Glomerular visceral epithelial cell (primary cell): ENCODE measurements at regions not wholly inside any gene's neighbourhood (a gene's known extent, or its start where the extent isn't known, plus 50 kb on each side); places are given as distances from the start of the nearest gene placed in this dataset.

Source experiments
- DNase-seq: peaks from one replicate; pipeline ENCODE4 v3.0.0-alpha.2; 2016; ENCODE audit errors: extremely low spot score

GRCh38 chr13:47621931-47622330 is 379.1 kb downstream of the SUCLA2 start:
- no peak for DNase-seq

- DNase-seq: peak; percentile 8
Observed at GRCh38 chr13:47611664-47612288, 389.3 kb downstream of the SUCLA2 start.

GRCh38 chr13:47610687-47611086 is 390.4 kb downstream of the SUCLA2 start:
- DNase-seq: no peak

GRCh38 chr13:47603365-47603764 is 397.7 kb downstream of the SUCLA2 start:
- DNase-seq: no peak

GRCh38 chr13:47598340-47598911 is 402.6 kb downstream of the SUCLA2 start:
- DNase-seq: no peak

- DNase-seq: peak; percentile 11
Observed at GRCh38 chr13:47594833-47595232, 406.2 kb downstream of the SUCLA2 start.

GRCh38 chr13:47592256-47592655 is 408.8 kb downstream of the SUCLA2 start:
- no peak for DNase-seq

- DNase-seq: no peak
Observed at GRCh38 chr13:47588676-47589075, 412.4 kb downstream of the SUCLA2 start.

GRCh38 chr13:47572375-47572774 is 428.7 kb downstream of the SUCLA2 start:
- DNase-seq: no peak

GRCh38 chr13:47564041-47564440 is 437.0 kb downstream of the SUCLA2 start:
- DNase-seq: no peak

- no peak for DNase-seq
Observed at GRCh38 chr13:47556703-47557102, 444.4 kb downstream of the SUCLA2 start.

GRCh38 chr13:47555235-47555634 is 445.8 kb downstream of the SUCLA2 start:
- DNase-seq: peak; percentile 57

GRCh38 chr13:47553329-47553977 is 447.6 kb downstream of the SUCLA2 start:
- no peak for DNase-seq

GRCh38 chr13:47549219-47549752 is 451.8 kb downstream of the SUCLA2 start:
- no peak for DNase-seq

- no peak for DNase-seq
Observed at GRCh38 chr13:47548294-47548840, 452.7 kb downstream of the SUCLA2 start.

GRCh38 chr13:47546391-47547225 is 454.5 kb downstream of the SUCLA2 start:
- DNase-seq: no peak

GRCh38 chr13:47545201-47546024 is 455.7 kb downstream of the SUCLA2 start:
- DNase-seq: no peak

GRCh38 chr13:47539317-47539716 is 461.8 kb downstream of the SUCLA2 start:
- DNase-seq: no peak

GRCh38 chr13:47523771-47524170 is 477.3 kb downstream of the SUCLA2 start:
- no peak for DNase-seq

GRCh38 chr13:47521890-47522487 is 479.1 kb downstream of the SUCLA2 start:
- no peak for DNase-seq

GRCh38 chr13:47519626-47520025 is 481.4 kb downstream of the SUCLA2 start:
- DNase-seq: no peak
